ENCODE measurements at regions not wholly inside any gene's neighbourhood (a gene's known extent, or its start where the extent isn't known, plus 50 kb on each side); places are given as distances from the start of the nearest gene placed in this dataset.

- DNase-seq (ENCODE audit: low spot score) = no peak
Measured at GRCh38 chr1:221812905-221813597, 71.2 kb upstream of the DUSP10 start.

GRCh38 chr1:221812088-221812752 lies 70.3 kb upstream of the DUSP10 start:
- no peak for DNase-seq (ENCODE audit: low spot score)

DNA sequence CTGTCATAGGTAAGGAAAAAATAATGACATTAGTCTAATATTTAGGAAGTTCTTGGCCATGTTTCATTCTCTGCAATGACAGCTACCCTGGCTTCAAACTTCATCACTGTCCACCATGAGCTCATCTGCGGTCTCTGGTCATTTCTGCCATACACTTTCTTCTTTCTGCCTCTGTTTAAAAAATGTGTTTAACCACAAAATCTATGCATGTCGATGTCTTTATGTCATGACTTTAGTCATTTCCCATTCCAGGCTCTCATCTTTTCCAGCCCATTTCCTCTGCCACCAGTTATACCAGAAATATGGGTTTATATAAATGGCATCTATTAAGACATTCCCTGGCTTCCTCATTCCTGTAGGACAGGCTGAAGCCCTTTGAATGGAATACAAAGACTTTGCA lies 68.5 kb upstream of the DUSP10 start:
- DNase-seq (ENCODE audit: low spot score) = no peak

DNA sequence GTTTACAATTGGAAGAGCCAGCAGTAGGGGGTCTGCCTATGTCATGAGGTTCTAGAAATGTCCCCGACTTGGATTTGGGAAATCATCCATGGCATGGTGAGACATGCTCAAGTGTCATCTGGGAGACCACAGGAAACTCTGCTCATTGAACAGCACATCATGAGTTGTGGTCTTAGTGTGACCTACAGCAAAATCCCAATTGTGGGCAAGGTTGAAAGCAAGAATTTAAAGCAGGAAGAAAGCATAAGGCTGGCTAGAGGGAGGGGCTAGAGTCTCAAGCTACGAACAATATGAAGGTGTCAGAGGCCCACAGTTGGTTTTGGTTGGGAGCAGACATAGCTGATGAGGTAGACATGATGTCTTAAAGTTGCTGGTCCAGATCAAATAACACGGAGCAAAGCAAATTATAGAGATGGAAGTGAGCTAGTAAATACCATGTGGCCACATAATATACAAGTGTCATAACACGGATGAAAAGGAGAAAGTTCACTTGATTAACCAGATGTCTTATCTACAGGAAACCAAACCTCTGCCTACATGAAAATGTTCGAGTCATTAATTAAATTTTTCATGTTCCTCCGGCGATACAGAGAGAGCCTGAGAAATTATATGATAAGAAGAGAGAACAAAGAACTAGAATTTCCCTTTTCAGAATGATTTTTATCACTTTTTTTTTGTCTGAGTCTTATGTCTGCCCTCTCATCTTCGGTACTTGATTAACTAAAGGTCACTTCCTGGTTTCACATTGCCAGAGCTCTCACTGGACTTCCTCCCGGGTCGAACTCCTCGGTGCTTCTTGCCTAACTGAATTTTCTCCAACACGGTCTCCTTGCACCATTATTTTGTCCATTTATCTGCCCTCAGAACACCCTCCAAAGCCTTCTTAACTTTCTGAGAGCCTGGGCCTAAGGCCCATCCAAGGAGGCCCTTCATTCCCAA lies 67.5 kb upstream of the DUSP10 start:
- DNase-seq (ENCODE audit: low spot score) = no peak

DNA sequence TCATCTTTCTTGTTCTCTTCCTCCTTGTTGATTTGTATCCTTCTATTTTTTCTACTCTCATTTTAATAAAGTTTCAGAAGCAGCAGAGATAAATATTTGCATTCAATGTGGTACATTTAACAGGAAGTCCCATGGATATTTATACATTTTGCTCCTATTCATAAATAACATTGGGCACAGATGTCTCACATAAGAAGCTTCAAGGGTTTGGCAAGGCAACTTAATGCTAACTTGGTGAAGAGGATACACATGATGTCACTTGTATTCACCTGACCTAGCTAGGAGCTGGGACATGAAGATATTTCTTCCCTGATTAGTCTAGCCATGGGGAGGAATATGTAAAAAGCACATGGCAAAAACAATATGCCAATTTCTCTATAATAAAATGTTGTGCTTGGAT lies 65.1 kb upstream of the DUSP10 start:
- peak; percentile 40 for DNase-seq (ENCODE audit: low spot score)

GRCh38 chr1:221806236-221806635 lies 64.3 kb upstream of the DUSP10 start:
- no peak for DNase-seq (ENCODE audit: low spot score)

DNA sequence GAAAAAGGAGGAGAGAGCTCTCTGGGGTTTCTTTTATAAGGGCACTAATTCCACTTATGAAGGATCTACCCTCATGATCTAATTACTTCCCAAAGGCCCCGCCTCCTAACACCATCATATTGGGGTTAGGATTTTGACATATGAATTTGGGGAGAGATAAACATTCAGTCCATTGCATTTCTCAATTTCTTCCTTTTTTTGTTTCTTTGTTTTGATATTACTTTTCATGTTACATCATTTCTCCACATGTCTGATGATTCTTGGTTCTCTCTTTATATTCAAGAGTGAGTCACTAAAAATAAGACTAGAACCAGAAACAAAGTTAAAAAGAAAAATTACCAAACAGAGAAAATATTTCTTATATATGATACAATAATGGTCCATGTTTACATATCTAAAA lies 63.2 kb upstream of the DUSP10 start:
- no peak for DNase-seq (ENCODE audit: low spot score)

- DNase-seq (ENCODE audit: low spot score) = no peak
Measured at GRCh38 chr1:221804303-221804702, 62.4 kb upstream of the DUSP10 start.

DNA sequence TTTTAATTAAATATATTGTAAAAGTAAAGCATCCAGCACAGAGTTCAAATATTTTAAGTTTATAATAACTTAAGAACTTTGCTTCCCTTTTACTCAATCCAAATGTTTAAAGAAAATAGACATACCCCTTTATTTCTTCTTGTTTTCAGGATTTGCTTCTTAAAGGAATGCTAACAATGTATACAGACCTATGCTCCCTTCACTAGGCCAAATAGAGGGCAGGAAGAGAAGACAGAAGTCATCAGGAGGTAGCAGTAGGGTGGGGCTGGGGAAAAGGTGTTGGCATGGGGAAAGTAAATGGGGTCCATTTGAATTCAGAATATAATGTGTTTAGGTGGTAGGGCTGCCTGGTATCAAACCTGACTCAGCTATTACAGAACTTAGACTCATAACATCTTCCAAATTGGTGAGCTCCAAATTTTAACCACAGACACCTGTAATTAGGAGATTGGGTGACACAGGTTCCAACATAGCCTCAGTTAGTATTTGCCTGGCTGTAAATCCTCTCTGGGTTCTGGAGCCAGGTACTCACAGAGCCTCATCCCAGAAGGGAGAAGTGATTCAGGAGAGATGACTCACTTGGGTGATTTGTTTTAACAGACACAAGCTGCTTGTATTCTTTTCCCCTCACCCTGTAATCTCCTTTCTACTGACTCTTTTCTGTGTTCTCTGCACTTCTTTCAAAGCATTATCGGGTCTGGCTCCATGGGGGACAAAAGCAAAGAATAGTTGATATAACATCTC lies 60.1 kb upstream of the DUSP10 start:
- DNase-seq (ENCODE audit: low spot score) = no peak

DNA sequence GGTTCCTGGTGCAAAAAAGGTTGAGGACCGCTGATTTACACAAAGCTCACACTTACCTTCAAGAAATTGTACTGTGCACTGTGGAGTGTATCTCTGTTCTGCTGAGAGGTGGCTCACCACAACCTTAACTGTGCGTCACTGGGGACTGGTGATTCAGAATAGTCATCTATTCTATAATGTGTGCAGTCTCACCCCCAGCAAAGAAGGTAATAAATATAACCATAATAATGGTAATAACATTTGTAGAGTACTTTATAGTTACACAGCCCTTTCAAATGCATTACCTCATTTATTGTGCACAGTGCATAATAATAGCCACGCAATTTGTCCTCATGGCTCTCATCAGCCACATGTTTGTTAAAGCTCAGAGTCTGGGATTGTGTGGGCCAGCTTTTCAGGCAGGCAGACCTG lies 59.4 kb upstream of the DUSP10 start:
- no peak for DNase-seq (ENCODE audit: low spot score)

DNA sequence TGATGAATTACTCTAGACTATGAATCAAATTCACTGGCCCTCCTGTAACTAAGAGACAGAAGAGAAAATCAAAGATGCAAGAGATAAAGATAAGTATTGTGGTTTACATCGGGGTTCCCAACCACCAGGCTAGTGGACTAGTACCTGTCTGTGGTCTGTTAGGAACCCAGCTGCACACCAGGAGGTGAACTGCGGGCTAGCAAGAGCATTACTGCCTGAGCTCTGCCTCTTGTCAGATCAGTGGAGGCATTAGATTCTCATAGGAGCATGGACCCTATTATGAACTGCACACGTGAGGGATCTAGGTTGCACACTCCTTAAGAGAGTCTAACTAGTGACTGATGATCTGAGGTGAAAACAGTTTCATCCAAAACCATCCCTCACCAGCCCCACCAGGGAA lies 58.9 kb upstream of the DUSP10 start:
- DNase-seq (ENCODE audit: low spot score) = no peak

DNA sequence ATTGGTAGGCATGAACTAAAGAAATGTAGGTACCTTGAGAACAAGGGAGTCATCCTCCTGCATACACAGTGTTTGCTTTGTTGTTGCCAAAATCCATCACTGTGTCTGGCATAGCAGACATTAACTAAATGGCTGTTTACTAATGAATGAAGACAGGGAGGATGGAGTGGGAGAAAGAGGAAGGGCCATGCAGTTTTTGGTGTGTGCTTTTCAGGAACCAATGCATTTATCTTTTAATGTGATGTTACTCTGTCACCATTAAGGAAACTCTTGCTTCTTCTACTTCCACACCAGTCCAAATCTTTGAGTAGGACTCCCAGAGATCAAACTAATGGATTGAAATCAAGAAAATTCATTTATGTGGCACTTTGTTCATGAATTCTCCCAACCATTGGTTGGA lies 55.6 kb upstream of the DUSP10 start:
- no peak for DNase-seq (ENCODE audit: low spot score)

DNA sequence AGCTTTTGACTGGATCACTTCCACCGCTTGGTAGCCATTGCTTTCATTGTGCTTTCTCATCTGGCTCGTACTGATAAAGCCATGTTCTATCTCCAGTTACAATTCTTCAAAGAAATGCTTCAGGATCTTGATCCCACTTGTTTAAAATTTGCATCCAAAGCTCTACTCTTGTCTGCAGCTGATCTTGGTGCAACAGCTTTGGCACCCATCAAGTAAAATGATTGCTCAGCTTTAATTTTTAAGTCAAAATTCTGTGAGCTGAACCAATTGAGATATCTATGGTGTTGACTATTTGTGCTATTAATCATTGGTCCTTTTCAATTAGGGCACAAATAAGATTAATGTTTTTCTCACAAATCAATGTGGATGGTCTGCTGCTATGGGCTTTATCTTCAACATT lies 54.8 kb upstream of the DUSP10 start:
- DNase-seq (ENCODE audit: low spot score) = no peak

DNA sequence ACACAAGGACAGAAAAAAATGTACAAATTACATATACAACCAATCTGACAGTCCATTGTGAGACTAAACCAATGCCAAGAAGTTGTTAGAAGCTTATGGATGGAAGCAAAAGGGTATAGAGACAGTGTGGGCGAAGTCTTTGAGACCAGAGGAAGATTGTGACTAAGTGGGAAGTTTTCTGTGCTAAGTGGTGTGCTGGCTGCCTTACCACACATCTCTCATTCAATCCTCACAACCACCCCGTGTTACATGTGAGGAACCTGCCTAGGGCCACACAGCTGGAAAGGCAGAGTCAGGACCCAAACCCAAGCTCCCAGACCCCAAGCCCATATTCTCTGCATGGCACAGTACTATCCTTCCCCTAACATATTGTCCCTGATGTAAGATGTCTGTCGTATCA lies 53.5 kb upstream of the DUSP10 start:
- DNase-seq (ENCODE audit: low spot score) = no peak

DNA sequence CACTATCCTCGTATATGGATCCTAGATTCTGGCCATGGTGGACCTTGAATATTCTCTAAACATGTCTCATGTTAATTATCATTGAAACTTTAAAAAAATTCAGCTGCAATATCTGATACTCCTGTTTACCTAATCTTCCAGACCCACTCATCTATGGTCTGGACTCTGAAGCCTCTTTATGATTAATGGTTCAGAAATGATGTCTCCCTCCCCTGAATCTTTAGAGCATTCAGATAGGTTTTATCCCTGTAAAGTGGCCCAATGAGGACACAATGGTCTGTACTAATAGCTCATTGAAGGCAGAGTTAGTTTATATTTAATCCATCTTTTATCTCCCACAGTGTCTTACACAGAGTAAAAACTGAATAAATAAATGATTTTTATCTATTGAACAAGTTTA lies 53.0 kb upstream of the DUSP10 start:
- no peak for DNase-seq (ENCODE audit: low spot score)

DNA sequence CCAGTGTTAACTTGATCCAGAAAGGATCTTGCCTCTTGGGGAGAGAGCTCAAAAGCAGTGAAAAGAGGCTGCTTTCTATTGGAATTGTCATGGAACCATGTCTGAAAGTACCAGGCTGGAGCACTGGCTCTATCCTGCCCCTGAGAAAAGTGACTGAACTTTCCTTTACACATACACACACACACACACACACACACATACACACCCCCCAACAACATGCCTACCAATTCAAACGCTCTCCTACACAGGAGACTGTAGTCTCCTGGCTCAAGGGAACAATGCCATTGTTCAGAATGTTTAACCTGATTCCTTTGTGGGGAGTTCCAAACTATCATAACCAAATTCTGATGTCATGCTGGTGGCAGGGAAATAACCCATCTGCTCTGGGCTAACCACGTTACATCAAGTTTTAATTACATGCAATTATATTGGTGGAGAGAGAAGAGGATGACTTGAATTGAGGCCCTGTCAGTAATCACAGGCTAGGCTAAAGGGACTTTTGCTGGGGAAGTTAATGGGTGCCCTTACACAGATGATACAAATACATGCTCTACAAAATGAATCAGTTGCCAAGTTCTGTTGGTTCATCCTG lies 52.3 kb upstream of the DUSP10 start:
- no peak for DNase-seq (ENCODE audit: low spot score)

DNA sequence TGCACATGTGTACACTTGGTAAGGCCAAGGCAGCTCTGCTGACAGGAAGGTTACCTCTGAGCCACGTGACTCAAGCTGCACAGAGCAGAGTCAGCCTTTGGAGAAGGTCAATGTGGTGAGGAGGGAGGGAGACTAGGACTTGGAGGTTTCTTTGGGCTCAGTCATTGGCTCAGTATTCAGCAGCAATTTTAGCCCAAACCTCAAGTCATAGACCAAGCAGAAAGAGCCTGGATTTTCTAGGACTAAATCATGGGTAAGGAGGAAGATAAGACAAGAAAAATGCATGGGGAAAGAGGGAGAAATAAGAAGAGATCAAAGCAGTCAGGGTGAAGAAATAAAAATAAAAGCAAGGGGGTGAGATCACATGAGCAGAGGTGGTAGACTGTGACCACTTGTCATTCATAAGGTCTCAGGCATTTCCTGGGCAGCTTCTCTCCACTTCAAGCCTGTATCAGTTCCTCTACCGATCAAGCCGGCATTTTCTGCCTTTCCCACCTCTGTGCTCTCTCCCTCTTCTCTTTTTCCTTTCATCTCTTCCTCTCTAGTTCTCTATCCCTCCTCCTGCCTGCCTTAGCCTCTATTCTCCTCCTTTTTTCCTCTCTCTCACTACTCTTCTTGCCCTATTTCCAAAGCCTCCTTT lies 51.7 kb upstream of the DUSP10 start:
- DNase-seq (ENCODE audit: low spot score) = peak; percentile 67

DNA sequence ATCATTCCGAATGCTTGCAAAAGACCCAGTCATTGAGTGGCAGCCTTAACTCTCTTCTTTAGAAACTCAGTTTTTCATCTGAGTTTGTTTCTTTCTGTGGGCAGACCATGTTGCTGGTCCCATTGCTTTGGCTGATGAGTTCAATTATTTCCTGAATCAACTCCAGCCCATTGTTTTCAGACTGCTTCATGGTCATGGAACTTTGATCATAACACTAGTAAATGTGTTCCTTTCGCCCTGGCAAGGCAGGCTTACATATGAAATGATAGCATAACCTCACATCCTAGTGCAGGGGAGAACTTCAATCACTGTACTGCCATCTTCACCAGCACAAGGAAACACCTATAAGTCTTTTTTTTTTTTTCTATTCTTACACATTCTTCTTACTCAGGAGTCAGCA lies 50.0 kb upstream of the DUSP10 start:
- DNase-seq (ENCODE audit: low spot score) = no peak
